ENCODE measurements at regions not wholly inside any gene's neighbourhood (a gene's known extent, or its start where the extent isn't known, plus 50 kb on each side); places are given as distances from the start of the nearest gene placed in this dataset.

DNA sequence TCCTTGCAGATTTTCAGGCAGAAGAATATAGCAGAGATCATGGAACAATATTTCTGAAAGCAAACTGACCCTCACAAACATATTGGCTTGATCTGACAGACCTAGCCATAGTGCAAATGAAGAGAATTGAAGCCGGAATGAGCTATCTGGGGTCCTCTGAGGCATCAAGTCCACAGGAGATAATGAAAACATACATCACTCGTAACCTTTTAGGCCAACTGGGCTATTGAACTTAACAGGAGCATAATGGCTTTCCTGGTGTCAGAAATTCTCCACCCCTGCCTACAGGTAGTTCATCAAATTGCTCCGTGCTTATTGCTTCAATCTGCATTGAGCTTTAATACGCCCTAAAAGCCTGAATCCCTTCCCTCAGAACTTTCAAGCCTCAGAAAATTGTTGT, 1414.6 kb upstream of the TENM4 start:
- TF ChIP-seq, protein P1, sequence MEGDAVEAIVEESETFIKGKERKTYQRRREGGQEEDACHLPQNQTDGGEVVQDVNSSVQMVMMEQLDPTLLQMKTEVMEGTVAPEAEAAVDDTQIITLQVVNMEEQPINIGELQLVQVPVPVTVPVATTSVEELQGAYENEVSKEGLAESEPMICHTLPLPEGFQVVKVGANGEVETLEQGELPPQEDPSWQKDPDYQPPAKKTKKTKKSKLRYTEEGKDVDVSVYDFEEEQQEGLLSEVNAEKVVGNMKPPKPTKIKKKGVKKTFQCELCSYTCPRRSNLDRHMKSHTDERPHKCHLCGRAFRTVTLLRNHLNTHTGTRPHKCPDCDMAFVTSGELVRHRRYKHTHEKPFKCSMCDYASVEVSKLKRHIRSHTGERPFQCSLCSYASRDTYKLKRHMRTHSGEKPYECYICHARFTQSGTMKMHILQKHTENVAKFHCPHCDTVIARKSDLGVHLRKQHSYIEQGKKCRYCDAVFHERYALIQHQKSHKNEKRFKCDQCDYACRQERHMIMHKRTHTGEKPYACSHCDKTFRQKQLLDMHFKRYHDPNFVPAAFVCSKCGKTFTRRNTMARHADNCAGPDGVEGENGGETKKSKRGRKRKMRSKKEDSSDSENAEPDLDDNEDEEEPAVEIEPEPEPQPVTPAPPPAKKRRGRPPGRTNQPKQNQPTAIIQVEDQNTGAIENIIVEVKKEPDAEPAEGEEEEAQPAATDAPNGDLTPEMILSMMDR (IDR thresholded peaks at IDR 0.05), result no peak
- TF ChIP-seq ZFX (IDR thresholded peaks at IDR 0.05; ENCODE audit: borderline replicate concordance), result no peak
- H3K27ac ChIP-seq, result no peak overlapping the region

DNA sequence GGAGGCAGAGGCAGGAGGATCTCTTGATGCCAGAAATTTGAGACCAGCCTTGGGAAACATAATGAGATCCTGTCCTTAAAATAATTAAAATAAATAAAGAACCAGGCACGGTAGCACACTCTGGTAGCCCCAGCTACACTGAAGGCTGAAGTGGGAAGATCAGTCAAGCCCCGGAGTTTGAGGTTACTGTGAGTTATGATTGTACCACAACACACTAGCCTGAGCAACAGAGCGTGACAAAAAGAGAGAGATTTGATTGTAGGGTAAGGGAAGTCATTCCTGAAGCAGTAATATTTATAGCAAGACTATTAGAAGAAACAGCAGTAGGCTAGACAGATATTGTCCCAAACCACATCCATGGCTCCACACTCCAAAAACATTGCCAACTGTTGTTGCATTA, 1408.4 kb upstream of the TENM4 start:
- no peak for TF ChIP-seq ZFX (IDR thresholded peaks at IDR 0.05; ENCODE audit: borderline replicate concordance)
- TF ChIP-seq, protein P1 (IDR thresholded peaks at IDR 0.05), result no peak
- no peak overlapping the region for H3K27ac ChIP-seq

DNA sequence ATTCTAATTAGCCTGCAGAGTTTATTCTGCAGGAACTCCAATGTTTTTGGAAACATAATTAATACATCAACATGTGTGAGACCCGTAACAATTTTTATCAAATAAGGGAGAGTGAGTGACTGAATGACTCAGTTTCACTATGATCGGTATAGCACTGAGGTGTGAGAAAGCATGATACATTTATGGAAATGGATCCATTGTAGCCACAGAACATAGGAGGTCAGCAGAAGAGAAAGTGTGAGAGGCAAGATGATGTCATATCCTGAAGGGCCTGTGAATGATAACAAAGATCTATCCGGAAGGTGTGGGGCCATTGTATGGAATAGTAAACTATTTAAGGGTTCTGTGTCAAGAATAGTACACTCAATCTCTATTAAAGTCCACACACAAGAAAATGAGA, 1406.1 kb upstream of the TENM4 start:
- TF ChIP-seq, protein P1 (IDR thresholded peaks at IDR 0.05), result no peak
- TF ChIP-seq ZFX (IDR thresholded peaks at IDR 0.05; ENCODE audit: borderline replicate concordance), result no peak
- H3K27ac ChIP-seq, result no peak overlapping the region

DNA sequence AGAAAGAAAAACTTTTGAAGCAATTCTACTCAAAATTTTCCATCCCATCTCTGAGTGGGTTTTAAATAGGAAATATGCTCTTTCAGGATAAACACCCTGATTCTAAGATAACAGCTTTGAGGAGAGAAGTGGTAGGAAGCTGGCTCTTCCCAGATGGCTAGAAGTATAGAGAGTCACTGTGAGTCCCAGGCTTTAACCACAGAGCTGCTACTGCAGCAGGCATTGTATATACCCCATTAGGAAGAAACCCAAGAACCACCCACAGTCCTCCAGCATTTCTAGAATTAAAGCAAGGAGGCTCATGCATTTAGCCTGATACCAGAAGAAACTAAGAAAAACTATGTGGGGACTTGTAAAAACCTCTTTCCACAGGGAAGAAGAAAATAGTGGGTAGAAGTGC, 1405.6 kb upstream of the TENM4 start:
- H3K27ac ChIP-seq, result no peak overlapping the region
- TF ChIP-seq ZFX (IDR thresholded peaks at IDR 0.05; ENCODE audit: borderline replicate concordance), result no peak
- TF ChIP-seq, protein P1 (IDR thresholded peaks at IDR 0.05), result no peak

DNA sequence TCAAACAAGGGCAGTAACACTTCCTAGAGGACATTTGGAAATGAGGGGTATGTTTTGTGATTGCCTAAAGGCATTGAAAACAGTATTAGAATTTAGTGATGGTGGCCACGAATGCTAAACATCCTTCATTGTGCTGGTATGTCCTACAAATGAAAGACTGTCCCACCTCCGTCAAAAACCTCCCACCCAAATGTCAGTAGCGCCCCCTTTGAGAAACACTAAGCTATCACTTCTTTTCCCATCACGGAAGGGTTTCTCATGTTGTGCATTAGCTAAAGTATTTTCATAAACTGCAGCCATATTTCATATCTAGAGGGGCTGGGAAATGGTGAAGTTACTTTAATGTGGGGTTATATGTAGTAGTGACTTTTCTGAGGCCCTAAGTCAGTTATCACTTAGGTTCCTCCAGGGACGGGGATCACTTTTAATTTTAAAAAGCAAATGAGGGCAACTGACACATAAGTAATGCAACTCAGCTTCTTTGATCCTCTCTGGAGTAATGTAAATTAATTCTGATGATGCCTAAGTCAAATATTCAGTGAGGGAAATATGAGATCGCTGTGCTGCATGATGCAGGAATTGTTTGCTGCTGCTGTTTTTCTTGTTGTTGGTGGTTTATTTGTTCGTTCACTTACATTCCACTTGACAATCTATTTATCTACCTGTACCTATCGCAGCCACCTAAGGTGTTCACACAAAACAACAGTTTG, 1403.4 kb upstream of the TENM4 start:
- TF ChIP-seq, protein P1 (IDR thresholded peaks at IDR 0.05), result no peak
- no peak overlapping the region for H3K27ac ChIP-seq

DNA sequence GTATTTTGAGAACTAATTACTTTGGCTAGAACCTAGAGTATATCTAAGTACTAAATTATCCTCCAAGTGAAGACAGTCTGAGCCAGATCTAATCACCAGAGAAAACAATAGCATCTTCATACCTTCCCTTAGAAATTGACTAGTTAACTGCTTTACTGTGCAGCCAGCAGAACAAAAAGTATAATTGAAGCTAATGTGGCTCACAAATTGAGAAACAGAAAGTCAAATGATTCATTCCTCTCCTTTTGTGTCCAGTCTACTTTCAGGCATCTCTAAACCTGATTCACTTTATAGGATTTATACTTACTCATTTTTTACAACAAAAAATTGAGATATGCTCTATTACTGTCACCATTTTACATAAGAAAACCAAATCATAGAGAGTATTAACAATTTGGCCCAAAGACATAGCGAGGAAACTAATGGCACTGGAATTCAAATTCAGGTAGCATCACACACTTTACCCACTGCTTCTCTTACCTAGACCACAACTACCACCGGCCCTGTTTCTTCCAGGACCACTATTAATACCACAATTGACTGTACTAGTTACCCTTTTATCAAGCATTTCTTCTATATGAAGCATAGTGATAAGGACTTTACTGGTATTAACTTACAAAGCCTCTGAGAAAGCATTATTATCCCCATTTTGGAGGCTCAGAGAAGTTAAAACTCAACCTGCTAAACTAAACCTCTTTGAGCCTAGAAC, 1402.6 kb upstream of the TENM4 start:
- H3K27ac ChIP-seq, result no peak overlapping the region
- TF ChIP-seq, protein P1 (IDR thresholded peaks at IDR 0.05), result no peak

DNA sequence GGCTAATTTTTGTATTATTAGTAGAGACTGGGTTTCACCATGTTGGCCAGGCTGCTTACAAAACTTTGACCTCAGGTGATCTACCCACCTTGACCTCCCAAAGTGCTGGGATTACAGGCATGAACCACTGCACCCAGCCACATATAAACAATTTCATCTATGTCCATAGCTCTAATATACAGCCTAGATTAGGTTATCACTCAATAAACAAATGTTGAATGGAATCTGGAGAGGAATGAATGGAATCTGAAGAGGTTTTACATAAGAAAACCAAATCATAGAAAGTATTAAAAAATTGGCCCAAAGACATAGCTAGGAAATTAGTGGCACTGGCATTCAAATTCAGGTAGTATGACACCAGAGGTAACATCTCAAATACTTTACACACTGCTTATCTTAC, 1401.4 kb upstream of the TENM4 start:
- no peak for TF ChIP-seq ZFX (IDR thresholded peaks at IDR 0.05; ENCODE audit: borderline replicate concordance)
- TF ChIP-seq, protein P1 (IDR thresholded peaks at IDR 0.05), result no peak
- no peak overlapping the region for H3K27ac ChIP-seq
